ENCODE measurements at regions not wholly inside any gene's neighbourhood (a gene's known extent, or its start where the extent isn't known, plus 50 kb on each side); places are given as distances from the start of the nearest gene placed in this dataset.

DNA sequence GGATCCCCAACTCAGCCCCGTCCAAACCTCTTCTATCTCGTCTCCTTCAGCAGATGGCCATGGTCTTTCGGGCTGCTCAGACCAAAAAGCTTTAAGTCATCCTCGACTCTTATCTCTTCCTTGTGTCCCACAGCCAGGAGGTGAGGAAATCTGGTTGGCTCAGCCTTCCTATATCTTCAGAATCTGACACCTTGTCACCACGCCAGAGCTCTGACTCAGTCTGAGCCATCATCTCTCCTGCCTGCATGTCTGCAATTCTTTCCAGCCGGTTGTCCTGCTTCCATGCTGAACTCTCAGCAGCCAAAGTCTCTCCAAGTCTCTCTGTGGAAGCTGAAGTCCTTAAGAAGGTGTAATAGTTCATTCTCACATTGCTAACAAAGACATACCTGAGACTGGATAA is 419.3 kb upstream of the ADAMTS16 start:
- no peak for DNase-seq (ENCODE audit: low read depth)
- no peak overlapping the region for H3K4me3 ChIP-seq (ENCODE audit: control insufficient read depth, low read depth, low read length)
- TF ChIP-seq, protein P1, sequence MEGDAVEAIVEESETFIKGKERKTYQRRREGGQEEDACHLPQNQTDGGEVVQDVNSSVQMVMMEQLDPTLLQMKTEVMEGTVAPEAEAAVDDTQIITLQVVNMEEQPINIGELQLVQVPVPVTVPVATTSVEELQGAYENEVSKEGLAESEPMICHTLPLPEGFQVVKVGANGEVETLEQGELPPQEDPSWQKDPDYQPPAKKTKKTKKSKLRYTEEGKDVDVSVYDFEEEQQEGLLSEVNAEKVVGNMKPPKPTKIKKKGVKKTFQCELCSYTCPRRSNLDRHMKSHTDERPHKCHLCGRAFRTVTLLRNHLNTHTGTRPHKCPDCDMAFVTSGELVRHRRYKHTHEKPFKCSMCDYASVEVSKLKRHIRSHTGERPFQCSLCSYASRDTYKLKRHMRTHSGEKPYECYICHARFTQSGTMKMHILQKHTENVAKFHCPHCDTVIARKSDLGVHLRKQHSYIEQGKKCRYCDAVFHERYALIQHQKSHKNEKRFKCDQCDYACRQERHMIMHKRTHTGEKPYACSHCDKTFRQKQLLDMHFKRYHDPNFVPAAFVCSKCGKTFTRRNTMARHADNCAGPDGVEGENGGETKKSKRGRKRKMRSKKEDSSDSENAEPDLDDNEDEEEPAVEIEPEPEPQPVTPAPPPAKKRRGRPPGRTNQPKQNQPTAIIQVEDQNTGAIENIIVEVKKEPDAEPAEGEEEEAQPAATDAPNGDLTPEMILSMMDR (IDR thresholded peaks at IDR 0.05; ENCODE audit: control insufficient read depth, insufficient read depth, low read depth, low read length, missing control alignments), result no peak

DNA sequence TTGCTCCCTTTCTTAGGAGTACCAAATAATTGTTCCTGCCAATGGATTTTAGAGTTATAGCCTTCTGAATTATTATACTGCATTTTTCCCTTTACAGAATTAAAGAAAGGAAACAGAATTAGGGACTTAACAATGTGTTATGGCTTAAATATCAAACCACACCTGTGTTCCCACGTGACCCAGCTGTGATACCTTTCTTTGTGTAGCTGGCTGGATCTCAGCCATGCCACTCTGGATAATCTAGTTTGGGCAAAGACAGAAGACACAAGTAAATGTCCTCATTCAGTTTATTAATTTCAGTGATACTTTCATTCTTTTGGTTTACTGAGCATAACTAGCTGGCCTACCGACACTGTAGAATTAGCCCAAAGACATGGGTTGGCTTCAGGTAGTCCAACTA is 417.2 kb upstream of the ADAMTS16 start:
- TF ChIP-seq, protein P1 (IDR thresholded peaks at IDR 0.05; ENCODE audit: control insufficient read depth, insufficient read depth, low read depth, low read length, missing control alignments), result no peak
- DNase-seq (ENCODE audit: low read depth), result no peak
- H3K4me3 ChIP-seq (ENCODE audit: control insufficient read depth, low read depth, low read length), result no peak overlapping the region

DNA sequence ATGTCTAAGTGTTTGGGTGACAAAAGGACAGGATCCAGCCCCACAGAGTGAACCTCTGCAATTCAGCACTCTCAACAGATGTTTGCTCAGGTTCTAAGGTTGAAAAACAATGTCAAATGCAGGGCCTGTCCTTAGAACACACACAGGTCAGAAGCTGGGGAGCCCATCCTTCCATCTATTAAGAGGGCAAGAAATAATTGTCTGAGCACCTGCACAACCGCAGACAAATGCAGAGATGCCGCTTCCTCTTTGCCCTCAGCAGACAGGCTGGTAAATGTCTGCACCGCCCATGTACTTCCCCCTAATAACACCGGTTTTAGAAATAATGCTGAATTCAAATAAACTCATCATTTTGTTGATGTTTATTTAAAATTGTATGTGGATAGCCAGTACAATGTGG is 414.5 kb upstream of the ADAMTS16 start:
- no peak for DNase-seq (ENCODE audit: low read depth)
- TF ChIP-seq, protein P1 (IDR thresholded peaks at IDR 0.05; ENCODE audit: control insufficient read depth, insufficient read depth, low read depth, low read length, missing control alignments), result no peak
- no peak overlapping the region for H3K4me3 ChIP-seq (ENCODE audit: control insufficient read depth, low read depth, low read length)

DNA sequence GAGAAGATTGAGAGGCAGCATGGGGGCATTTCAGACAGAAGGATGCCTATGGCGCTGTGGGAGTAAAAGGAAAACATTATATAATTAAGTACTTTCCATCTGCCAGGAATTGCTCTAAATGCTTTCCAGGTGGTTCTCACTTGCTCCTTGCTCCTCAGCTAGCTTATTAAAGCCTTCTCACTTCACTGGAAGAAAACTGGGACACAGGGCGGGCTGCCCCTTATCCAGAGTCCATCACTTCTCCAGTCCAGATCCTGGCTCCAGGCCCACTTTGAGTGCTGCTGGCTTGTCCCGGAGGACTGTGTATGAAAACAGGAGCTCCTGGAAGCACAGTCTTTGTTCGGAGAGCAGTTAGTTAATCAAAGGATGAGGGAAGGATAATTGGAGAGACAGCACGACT is 409.9 kb upstream of the ADAMTS16 start:
- H3K4me3 ChIP-seq (ENCODE audit: control insufficient read depth, low read depth, low read length), result no peak overlapping the region
- TF ChIP-seq, protein P1 (IDR thresholded peaks at IDR 0.05; ENCODE audit: control insufficient read depth, insufficient read depth, low read depth, low read length, missing control alignments), result no peak
- DNase-seq (ENCODE audit: low read depth), result no peak

DNA sequence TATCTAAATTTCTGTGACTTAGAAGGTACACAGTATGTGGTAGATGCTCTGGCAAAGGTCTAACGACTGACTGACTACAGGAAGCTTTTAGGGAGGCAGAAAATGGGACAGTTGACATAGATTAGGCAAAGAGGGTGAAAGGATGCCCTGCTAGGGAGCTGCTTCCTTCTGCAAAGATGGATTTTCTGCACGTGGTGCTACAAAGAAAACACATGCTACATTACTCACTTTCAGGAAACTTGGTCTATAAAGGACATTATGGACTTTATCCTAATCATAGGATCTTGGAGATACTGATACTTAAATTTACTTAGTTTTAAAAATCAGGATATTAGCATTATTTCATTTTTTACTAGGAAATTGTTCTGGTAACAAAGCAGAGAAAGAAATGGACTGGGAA is 405.8 kb upstream of the ADAMTS16 start:
- H3K4me3 ChIP-seq (ENCODE audit: control insufficient read depth, low read depth, low read length), result no peak overlapping the region
- TF ChIP-seq, protein P1 (IDR thresholded peaks at IDR 0.05; ENCODE audit: control insufficient read depth, insufficient read depth, low read depth, low read length, missing control alignments), result no peak
- DNase-seq (ENCODE audit: low read depth), result no peak

DNA sequence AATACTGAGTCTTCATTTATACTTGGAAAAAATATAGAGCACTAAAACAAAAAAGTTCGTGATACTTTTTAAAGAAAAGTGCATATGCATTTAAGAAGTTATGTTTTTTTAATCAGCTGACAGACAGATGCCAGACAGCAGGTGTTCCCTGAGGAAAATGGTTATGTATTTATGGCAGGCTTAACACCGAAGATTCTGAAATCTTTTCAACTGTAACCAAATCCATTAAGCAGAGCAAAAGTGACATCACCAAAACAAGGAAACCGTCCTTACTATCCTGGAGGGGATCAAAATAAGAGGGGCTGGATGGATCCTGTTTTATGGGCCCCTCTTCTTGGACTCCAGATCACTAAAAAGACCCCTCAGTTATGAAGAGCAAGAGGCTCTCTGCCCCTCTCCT is 404.9 kb upstream of the ADAMTS16 start:
- DNase-seq (ENCODE audit: low read depth), result no peak
- no peak overlapping the region for H3K4me3 ChIP-seq (ENCODE audit: control insufficient read depth, low read depth, low read length)
- TF ChIP-seq, protein P1 (IDR thresholded peaks at IDR 0.05; ENCODE audit: control insufficient read depth, insufficient read depth, low read depth, low read length, missing control alignments), result no peak

DNA sequence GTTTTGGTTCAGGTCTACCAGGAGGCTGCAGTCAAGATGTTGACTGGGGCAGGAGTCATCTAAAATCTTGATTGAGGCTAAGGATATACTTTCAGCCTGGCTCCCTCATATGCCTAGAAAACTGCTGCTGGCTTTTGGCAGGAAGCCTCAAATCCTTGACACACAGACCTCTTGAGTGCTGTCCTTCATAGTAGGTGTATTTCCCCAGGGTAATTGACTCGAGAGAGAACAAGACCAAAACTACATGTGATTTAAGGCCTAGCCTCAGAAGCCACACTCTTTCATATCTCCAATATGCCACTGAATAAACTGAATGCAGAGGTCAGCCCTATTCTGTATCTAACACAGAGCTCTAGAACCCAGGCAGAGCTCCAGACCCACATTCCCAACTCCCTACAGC is 402.3 kb upstream of the ADAMTS16 start:
- TF ChIP-seq, protein P1 (IDR thresholded peaks at IDR 0.05; ENCODE audit: control insufficient read depth, insufficient read depth, low read depth, low read length, missing control alignments), result no peak
- DNase-seq (ENCODE audit: low read depth), result no peak

More for the DNA sequence above, 402.3 kb upstream of the ADAMTS16 start:
- no peak overlapping the region for H3K4me3 ChIP-seq (ENCODE audit: control insufficient read depth, low read depth, low read length)

Measured in AG09309 (cell line).